ENCODE measurements at regions not wholly inside any gene's neighbourhood (a gene's known extent, or its start where the extent isn't known, plus 50 kb on each side); places are given as distances from the start of the nearest gene placed in this dataset.

GRCh38 chr18:39380186-39380725 lies 1814.7 kb upstream of the CELF4 start:
- DNase-seq (ENCODE audit: low spot score) = no peak

DNA sequence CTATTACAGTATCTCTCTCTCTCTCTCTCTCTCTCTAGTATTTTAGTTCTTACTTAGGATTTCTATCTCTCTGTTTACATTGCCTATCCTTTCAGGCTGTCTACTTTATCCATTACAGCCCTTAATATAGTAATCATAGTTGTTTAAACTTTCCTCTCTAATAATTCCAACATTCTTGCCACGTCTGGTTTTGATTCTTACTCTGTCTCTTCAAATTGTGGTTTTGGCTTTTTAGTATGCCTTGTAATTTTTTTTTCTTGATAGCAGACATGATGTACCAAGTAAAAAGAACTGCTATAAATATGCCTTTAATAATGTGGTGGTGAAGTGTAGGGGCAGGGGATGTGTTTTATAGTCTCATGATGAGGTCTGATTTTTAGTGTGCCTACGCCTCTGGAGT lies 1809.5 kb upstream of the CELF4 start:
- DNase-seq (ENCODE audit: low spot score) = no peak

GRCh38 chr18:39371996-39372395 lies 1806.4 kb upstream of the CELF4 start:
- DNase-seq (ENCODE audit: low spot score) = no peak

DNA sequence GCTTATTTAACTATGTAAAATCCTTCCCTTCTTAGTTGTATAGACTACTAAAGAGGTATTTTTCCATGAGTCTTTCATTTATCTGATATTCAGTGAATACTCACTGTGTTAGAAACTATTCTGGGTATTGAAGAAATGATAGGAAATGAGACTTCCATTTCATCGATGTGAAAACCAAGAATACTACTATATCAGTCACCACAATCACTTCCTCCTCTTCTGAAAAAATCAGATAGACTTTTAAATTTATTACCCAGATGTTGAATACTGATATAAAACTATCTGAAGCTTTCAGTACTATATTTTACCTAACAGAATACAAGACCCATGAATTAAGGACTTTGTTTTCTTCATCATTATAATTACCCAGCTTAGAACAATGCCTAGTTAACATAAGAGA lies 1801.1 kb upstream of the CELF4 start:
- no peak for DNase-seq (ENCODE audit: low spot score)

GRCh38 chr18:39365836-39366485 lies 1800.4 kb upstream of the CELF4 start:
- DNase-seq (ENCODE audit: low spot score) = no peak

- no peak for DNase-seq (ENCODE audit: low spot score)
Measured at GRCh38 chr18:39360072-39360471, 1794.5 kb upstream of the CELF4 start.

- DNase-seq (ENCODE audit: low spot score) = no peak
Measured at GRCh38 chr18:39359636-39360035, 1794.0 kb upstream of the CELF4 start.

DNA sequence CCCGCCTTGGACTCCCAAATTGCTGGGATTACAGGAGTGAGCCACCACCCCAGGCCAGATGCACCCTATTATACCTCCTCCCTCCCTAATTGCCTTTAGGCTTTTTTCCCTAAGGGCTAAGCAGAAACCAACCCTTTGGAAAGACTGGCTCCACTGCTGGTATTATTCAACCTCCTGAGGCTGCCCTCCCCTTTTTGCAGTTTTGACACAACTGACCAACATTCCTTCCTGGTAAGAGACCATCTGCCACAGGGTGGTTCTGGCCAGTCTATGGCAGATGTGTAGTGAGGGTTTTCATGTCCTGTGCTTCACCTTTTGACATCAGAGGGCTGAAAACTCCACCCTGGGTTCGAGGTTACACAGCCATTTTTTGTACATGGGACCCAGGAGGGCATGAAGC lies 1785.3 kb upstream of the CELF4 start:
- no peak for DNase-seq (ENCODE audit: low spot score)

GRCh38 chr18:39349801-39350200 lies 1784.2 kb upstream of the CELF4 start:
- DNase-seq (ENCODE audit: low spot score) = no peak

GRCh38 chr18:39348757-39349156 lies 1783.2 kb upstream of the CELF4 start:
- DNase-seq (ENCODE audit: low spot score) = no peak

DNA sequence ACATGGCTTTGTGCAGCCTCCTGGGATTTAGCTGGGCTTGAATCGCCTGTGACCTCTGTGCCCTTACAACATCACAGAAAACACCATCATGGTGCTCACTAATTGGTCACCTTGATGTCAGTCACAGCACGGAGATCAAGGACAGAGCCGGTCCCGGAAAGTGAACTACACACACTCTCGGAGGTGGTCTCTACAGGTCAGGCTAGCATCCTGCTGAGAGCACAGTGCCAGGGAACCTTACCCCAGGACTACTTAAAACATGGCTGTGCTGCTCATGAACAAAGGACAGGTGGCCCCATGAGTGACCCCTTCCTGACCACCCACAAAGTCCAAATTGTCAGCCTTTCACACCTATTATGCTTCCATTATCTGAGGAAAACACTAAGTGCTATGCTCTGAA lies 1782.1 kb upstream of the CELF4 start:
- no peak for DNase-seq (ENCODE audit: low spot score)

DNA sequence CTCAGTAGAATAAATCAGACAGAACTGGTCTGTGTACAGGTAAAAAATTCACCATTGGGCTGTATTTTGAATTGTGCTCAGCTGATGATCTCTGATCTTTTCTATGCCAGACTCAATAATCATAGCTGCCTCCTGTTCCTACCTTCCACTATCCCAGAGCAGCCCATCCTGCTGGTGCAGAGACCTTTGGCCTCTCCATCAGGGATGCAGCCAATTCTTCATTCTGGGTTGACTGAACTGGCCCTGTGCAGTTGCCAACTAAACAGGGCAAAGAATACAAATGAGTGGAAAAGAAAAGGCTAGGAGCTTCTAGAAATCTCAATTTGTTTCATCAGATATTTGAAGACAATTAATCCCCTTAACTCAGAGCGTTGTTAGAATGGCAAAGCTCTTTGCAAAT lies 1781.3 kb upstream of the CELF4 start:
- DNase-seq (ENCODE audit: low spot score) = no peak

DNA sequence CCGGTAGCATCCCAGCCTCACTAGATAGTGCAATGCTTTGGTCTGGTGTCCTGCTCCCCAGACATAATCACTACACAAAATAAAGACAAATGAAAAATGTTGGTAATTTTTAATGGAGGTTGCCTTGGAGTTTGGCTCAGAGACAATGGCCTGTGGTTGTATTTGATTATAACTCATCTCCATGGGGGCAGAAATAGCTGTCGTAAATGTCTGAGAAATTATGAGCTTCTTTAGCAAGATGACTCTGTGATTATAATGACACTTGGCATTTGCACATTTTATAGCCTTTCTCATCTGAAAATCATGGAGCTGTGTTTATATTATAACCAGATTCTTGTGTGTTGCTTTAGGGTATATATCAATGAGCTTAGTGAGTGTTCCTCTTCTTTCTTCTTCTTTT lies 1779.7 kb upstream of the CELF4 start:
- DNase-seq (ENCODE audit: low spot score) = no peak

DNA sequence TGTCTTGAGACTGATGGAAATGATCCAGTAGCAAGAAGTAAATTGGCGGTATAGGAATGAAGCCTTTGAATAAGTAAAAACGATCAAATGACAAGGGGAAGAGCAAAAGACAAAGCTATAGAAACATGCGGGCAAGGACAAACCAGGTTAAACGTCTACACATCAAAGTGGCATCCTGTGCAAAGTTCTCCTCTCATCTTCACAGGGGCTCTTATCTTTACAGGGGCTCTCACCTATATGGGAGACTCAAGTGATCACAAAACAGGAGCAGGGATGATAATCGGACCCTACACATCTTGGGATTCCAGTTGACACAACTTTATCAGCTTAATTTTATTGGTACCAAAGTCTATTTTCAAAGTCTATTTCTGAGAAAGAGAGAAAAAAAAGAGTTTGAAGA lies 1778.9 kb upstream of the CELF4 start:
- DNase-seq (ENCODE audit: low spot score) = no peak

GRCh38 chr18:39341129-39341528 lies 1775.5 kb upstream of the CELF4 start:
- no peak for DNase-seq (ENCODE audit: low spot score)

DNA sequence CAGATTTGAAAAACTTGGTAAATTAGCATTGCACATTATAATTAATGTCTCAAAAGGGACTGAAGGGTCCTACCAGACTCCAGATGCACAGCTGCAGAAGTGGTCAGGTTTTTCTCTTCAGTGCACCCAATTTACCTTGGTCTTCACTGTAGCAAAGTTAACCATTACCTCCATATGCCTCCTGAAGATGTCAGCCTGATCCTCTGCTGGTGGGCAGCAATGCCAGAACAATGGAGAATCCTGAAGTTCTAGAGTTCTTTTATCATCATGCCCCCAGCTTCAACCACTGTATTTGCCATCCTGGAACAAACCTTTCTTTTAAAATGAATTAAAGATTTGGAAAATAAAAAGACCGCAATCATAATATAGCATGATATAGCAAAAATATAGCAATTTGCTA lies 1774.8 kb upstream of the CELF4 start:
- DNase-seq (ENCODE audit: low spot score) = no peak

DNA sequence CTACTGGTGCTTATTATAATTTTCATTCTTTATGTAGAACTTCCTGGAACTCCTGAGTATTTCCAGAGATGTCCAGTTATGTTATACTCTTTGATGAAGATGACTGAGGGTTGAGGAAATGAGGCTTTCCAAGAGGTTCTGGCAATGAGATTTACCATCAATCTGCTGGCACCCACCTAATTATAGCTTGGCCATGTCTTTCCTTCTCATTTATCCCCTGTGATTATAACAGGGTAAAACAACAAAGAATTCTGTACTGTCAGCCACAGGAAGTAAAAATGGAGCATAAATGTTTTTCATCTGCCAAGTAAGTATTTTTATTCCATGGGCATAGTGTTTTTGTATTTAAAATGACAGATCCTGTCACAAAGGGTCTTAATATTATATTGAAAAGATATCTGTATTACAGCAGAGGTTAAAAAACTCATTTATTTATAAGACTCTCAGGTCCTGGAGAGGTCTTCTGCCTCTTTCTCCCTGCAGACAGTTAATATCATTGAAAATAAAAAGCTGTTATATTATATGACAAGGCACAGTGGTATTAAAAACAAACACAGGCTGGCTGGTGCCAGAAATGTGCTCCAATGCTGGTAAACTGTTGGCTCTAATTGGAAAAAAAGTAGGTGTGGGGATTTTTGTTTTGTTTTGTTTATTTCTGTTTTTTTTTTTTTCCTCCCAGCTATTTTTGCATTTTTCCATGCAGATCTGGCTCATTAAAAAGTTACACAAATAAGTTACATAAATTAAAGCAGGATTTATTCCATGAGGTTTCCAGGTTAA lies 1764.1 kb upstream of the CELF4 start:
- DNase-seq (ENCODE audit: low spot score) = no peak

DNA sequence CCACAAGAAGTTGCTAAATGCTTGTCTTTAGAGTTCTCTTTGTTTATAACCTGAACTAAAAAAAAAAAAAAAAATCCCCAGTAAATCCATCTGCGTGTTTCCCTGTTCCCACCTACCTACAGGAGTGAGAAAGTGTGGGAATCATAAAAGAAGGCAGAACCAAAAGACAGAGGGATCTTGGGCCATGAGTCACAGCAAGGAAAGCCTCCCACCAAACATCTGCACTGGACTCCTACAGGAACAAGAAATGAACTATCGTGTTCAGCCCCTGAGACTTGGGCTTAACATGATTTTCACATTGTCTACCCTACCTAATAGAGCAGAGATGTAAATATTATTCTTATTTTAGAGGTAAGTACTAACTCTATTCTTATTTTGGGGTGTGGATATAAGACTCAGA lies 1761.2 kb upstream of the CELF4 start:
- no peak for DNase-seq (ENCODE audit: low spot score)

DNA sequence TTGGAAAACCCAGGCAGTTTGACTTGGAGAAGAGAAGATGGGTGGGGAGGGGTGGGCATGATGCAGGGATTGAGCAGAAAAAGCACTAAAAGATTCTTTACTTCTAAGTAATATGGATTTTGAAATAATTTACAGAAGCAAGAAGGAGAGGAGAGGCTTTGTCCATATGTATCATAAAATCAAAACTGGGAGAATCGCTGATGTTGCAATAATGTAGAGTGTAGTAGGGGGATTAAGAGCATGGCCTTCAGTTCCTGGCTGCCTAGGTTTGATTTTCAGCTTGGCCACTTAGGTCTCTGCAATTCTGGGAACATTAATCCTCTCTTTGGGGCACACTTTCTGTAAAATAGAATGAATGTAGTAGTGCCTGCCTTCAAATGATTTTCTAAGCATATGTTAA lies 1760.4 kb upstream of the CELF4 start:
- DNase-seq (ENCODE audit: low spot score) = no peak

- no peak for DNase-seq (ENCODE audit: low spot score)
Measured at GRCh38 chr18:39319141-39319540, 1753.5 kb upstream of the CELF4 start.

DNA sequence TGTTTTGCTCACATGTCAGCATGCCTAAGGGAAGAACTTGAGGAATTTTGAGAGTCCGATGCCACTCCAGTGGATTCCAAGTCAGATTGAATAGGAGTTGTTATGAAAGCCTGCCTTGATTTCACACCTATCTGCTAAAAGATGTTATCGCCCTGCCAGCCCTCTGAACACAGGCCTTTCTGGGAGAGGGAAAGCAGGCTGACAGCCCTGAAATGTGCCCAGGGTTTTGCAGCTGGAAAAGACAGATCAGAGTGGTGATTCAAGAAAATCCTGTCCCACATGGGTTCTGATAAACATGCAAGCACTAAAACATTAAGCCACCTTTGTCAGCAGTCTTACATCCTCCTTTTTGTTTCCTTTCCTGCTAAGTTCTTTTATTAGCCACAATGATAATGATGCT lies 1752.9 kb upstream of the CELF4 start:
- no peak for DNase-seq (ENCODE audit: low spot score)

DNA sequence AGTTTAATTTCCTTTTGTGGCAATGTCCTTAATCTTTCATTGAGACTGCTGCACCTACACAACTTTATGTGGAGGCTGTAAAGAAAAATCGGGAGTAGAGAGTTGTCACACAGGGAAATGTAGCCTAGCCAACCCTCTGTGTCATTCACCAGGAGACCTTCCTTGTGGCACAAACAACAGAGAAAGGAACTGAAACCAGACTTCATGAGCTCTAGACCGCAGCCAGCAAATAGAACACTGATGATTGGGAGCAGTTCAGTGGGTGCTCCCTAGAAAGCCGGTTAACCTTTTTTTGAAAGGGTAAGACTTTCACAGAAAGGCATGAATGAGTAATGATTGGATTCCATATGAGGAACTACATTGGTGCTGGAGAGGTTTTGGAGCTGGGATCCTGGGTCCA lies 1752.4 kb upstream of the CELF4 start:
- no peak for DNase-seq (ENCODE audit: low spot score)

DNA sequence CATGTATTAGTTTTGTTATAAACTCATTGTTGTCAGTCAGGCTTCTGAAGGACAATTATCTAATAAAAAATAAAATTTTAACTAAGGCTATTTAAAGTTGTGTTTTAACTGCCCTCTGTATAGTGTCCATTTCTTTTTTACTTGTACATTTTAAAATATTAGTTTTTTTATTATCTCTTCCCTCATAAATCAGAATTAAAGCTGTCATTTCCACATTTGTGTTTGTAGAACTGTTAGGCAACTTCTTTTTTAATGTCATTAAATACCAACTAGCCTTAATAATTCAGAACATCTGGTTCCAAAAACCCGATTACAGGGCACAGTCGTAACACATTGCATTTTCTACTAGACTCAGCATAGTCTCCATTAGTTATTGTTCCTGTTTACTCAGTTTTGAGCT lies 1749.0 kb upstream of the CELF4 start:
- DNase-seq (ENCODE audit: low spot score) = no peak

DNA sequence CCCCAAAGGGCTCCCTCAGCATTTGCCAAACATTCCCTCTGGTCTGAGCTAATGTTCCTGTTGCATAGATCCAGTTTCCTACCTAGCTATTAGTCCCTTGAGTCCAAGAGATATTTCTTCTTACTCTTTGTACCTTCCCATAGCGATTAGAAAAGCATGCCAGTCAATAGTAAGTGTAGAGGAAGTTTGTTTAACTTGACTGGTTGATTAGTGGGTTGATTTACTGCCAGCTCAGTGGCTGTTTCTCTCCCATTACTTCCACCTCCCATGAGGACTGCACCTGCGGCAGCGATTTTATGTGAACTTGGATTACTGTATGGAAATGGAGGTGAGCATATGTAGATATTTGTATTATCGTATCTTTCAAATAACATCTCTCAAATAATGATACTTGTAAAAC lies 1748.4 kb upstream of the CELF4 start:
- no peak for DNase-seq (ENCODE audit: low spot score)

All from ureter (tissue), 1 donor.